ENCODE measurements at regions not wholly inside any gene's neighbourhood (a gene's known extent, or its start where the extent isn't known, plus 50 kb on each side); places are given as distances from the start of the nearest gene placed in this dataset.

GRCh38 chr14:81890020-81890419 lies 356.4 kb upstream of the SEL1L start:
- DNase-seq (ENCODE audit: low read depth in 1 of 2, low spot score in 1 of 2) = no peak
- Histone ChIP-seq H3K4me3 (replicated peaks; ENCODE audit: insufficient read depth, low read length) (no peak overlapping the region), H3K27me3 (ENCODE audit: insufficient read depth, poor library complexity, severe bottlenecking) (no peaks in the 10 kb centered on the region), H3K27ac (replicated peaks) (no peak overlapping the region)
- TF ChIP-seq, protein P1, sequence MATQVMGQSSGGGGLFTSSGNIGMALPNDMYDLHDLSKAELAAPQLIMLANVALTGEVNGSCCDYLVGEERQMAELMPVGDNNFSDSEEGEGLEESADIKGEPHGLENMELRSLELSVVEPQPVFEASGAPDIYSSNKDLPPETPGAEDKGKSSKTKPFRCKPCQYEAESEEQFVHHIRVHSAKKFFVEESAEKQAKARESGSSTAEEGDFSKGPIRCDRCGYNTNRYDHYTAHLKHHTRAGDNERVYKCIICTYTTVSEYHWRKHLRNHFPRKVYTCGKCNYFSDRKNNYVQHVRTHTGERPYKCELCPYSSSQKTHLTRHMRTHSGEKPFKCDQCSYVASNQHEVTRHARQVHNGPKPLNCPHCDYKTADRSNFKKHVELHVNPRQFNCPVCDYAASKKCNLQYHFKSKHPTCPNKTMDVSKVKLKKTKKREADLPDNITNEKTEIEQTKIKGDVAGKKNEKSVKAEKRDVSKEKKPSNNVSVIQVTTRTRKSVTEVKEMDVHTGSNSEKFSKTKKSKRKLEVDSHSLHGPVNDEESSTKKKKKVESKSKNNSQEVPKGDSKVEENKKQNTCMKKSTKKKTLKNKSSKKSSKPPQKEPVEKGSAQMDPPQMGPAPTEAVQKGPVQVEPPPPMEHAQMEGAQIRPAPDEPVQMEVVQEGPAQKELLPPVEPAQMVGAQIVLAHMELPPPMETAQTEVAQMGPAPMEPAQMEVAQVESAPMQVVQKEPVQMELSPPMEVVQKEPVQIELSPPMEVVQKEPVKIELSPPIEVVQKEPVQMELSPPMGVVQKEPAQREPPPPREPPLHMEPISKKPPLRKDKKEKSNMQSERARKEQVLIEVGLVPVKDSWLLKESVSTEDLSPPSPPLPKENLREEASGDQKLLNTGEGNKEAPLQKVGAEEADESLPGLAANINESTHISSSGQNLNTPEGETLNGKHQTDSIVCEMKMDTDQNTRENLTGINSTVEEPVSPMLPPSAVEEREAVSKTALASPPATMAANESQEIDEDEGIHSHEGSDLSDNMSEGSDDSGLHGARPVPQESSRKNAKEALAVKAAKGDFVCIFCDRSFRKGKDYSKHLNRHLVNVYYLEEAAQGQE (IDR thresholded peaks at IDR 0.05; ENCODE audit: insufficient replicate concordance, low read depth) = no peak
- TF ChIP-seq POLR2AphosphoS5 (IDR thresholded peaks at IDR 0.05; ENCODE audit: low read depth) (no peak), SPI1 (IDR thresholded peaks at IDR 0.05; ENCODE audit: borderline replicate concordance, low read depth) (no peak), GABPA (IDR thresholded peaks at IDR 0.05; ENCODE audit: low read depth) (no peak)
- TF ChIP-seq, protein P2, sequence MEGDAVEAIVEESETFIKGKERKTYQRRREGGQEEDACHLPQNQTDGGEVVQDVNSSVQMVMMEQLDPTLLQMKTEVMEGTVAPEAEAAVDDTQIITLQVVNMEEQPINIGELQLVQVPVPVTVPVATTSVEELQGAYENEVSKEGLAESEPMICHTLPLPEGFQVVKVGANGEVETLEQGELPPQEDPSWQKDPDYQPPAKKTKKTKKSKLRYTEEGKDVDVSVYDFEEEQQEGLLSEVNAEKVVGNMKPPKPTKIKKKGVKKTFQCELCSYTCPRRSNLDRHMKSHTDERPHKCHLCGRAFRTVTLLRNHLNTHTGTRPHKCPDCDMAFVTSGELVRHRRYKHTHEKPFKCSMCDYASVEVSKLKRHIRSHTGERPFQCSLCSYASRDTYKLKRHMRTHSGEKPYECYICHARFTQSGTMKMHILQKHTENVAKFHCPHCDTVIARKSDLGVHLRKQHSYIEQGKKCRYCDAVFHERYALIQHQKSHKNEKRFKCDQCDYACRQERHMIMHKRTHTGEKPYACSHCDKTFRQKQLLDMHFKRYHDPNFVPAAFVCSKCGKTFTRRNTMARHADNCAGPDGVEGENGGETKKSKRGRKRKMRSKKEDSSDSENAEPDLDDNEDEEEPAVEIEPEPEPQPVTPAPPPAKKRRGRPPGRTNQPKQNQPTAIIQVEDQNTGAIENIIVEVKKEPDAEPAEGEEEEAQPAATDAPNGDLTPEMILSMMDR (IDR thresholded peaks at IDR 0.05; ENCODE audit: insufficient read depth, low read length) = no peak

GRCh38 chr14:81903477-81903876 lies 369.8 kb upstream of the SEL1L start:
- H3K27me3 ChIP-seq (ENCODE audit: insufficient read depth, poor library complexity, severe bottlenecking) = no peaks in the 10 kb centered on the region

GRCh38 chr14:81927070-81927469 lies 393.4 kb upstream of the SEL1L start:
- H3K4me3 ChIP-seq (replicated peaks; ENCODE audit: insufficient read depth, low read length) = no peak overlapping the region
- TF ChIP-seq GABPA (IDR thresholded peaks at IDR 0.05; ENCODE audit: low read depth) (no peak), POLR2AphosphoS5 (IDR thresholded peaks at IDR 0.05; ENCODE audit: low read depth) (no peak), SPI1 (IDR thresholded peaks at IDR 0.05; ENCODE audit: borderline replicate concordance, low read depth) (no peak)
- TF ChIP-seq, protein P2 (IDR thresholded peaks at IDR 0.05; ENCODE audit: insufficient read depth, low read length) = peak; percentile 7
- TF ChIP-seq, protein P1 (IDR thresholded peaks at IDR 0.05; ENCODE audit: insufficient replicate concordance, low read depth) = no peak
- H3K27ac ChIP-seq (replicated peaks) = no peak overlapping the region
- H3K27me3 ChIP-seq (ENCODE audit: insufficient read depth, poor library complexity, severe bottlenecking) = no peaks in the 10 kb centered on the region
- no peak for DNase-seq (ENCODE audit: low read depth in 1 of 2, low spot score in 1 of 2)

More at GRCh38 chr14:81903477-81903876, 369.8 kb upstream of the SEL1L start:
- Histone ChIP-seq H3K4me3 (replicated peaks; ENCODE audit: insufficient read depth, low read length) (no peak overlapping the region), H3K27ac (replicated peaks) (no peak overlapping the region)
- TF ChIP-seq GABPA (IDR thresholded peaks at IDR 0.05; ENCODE audit: low read depth) (no peak), SPI1 (IDR thresholded peaks at IDR 0.05; ENCODE audit: borderline replicate concordance, low read depth) (no peak), POLR2AphosphoS5 (IDR thresholded peaks at IDR 0.05; ENCODE audit: low read depth) (no peak)
- TF ChIP-seq, protein P2 (IDR thresholded peaks at IDR 0.05; ENCODE audit: insufficient read depth, low read length) = no peak
- TF ChIP-seq, protein P1 (IDR thresholded peaks at IDR 0.05; ENCODE audit: insufficient replicate concordance, low read depth) = no peak
- DNase-seq (ENCODE audit: low read depth in 1 of 2, low spot score in 1 of 2) = no peak
